DND-41 (cell line): ENCODE measurements at regions not wholly inside any gene's neighbourhood (a gene's known extent, or its start where the extent isn't known, plus 50 kb on each side); places are given as distances from the start of the nearest gene placed in this dataset.

Source experiments
- EZH2 ChIP-seq: IDR thresholded peaks from 3 replicates; pipeline ENCODE4 v1.6.1; 2012; ENCODE audit warnings: borderline replicate concordance, low read depth, mild to moderate bottlenecking, moderate library complexity, low read length, inconsistent platforms; ENCODE audit not compliant: severe bottlenecking
- TF ChIP-seq, protein P1 (sequence below): IDR thresholded peaks from 2 replicates; pipeline ENCODE4 v1.5.1; 2012; ENCODE audit warnings: borderline replicate concordance, low read length, moderate library complexity, mild to moderate bottlenecking; ENCODE audit not compliant: poor library complexity, severe bottlenecking; ENCODE audit errors: extremely low read depth

- TF ChIP-seq, protein P1, sequence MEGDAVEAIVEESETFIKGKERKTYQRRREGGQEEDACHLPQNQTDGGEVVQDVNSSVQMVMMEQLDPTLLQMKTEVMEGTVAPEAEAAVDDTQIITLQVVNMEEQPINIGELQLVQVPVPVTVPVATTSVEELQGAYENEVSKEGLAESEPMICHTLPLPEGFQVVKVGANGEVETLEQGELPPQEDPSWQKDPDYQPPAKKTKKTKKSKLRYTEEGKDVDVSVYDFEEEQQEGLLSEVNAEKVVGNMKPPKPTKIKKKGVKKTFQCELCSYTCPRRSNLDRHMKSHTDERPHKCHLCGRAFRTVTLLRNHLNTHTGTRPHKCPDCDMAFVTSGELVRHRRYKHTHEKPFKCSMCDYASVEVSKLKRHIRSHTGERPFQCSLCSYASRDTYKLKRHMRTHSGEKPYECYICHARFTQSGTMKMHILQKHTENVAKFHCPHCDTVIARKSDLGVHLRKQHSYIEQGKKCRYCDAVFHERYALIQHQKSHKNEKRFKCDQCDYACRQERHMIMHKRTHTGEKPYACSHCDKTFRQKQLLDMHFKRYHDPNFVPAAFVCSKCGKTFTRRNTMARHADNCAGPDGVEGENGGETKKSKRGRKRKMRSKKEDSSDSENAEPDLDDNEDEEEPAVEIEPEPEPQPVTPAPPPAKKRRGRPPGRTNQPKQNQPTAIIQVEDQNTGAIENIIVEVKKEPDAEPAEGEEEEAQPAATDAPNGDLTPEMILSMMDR, result no peak
- TF ChIP-seq EZH2, result no peak
Measured at GRCh38 chr1:181314010-181314409, 169.3 kb upstream of the CACNA1E start.
